ENCODE measurements at regions not wholly inside any gene's neighbourhood (a gene's known extent, or its start where the extent isn't known, plus 50 kb on each side); places are given as distances from the start of the nearest gene placed in this dataset.

DNA sequence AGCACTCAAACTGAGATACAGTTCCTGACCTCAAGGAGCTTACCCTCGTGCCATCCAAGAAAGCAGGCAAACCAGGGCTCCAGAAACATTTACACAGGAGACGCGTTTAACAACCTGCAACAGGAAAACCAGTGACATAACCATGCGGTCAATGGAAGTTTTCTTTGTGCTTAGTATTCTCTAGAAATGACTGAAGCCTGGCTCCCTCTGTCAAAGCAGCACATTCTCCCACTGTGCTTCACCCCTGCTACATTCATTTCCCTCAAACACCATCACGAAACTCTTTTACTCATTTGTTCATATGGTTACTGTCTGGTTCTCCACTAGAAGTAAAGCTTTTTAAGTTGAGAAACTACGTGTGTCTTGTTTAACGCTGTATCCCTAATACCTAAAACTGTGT, 161.3 kb upstream of the CCND2 start:
- no peak overlapping the region for H3K4me2 ChIP-seq (ENCODE audit: low read length)
- DNase-seq (ENCODE audit: low read depth, low spot score) (no peak), ATAC-seq (no peak)
- H4K20me1 ChIP-seq (ENCODE audit: insufficient read depth): no peaks in the 10 kb centered on the region
- RAD21 ChIA-PET (ENCODE audit: low non-redundant PET in 1 of 2, low total read pairs in 2 of 2, uncharacterized antibody in 2 of 2, unreplicated experiment in 2 of 2): no interaction called here
- no peak for TF ChIP-seq CBX3 (IDR thresholded peaks at IDR 0.05; ENCODE audit: low read depth)
- TF ChIP-seq SRF (IDR thresholded peaks at IDR 0.05; ENCODE audit: low read depth): no peak
- TF ChIP-seq, protein P1, sequence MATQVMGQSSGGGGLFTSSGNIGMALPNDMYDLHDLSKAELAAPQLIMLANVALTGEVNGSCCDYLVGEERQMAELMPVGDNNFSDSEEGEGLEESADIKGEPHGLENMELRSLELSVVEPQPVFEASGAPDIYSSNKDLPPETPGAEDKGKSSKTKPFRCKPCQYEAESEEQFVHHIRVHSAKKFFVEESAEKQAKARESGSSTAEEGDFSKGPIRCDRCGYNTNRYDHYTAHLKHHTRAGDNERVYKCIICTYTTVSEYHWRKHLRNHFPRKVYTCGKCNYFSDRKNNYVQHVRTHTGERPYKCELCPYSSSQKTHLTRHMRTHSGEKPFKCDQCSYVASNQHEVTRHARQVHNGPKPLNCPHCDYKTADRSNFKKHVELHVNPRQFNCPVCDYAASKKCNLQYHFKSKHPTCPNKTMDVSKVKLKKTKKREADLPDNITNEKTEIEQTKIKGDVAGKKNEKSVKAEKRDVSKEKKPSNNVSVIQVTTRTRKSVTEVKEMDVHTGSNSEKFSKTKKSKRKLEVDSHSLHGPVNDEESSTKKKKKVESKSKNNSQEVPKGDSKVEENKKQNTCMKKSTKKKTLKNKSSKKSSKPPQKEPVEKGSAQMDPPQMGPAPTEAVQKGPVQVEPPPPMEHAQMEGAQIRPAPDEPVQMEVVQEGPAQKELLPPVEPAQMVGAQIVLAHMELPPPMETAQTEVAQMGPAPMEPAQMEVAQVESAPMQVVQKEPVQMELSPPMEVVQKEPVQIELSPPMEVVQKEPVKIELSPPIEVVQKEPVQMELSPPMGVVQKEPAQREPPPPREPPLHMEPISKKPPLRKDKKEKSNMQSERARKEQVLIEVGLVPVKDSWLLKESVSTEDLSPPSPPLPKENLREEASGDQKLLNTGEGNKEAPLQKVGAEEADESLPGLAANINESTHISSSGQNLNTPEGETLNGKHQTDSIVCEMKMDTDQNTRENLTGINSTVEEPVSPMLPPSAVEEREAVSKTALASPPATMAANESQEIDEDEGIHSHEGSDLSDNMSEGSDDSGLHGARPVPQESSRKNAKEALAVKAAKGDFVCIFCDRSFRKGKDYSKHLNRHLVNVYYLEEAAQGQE (IDR thresholded peaks at IDR 0.05; ENCODE audit: low read depth): no peak
- TF ChIP-seq POLR2AphosphoS5 (IDR thresholded peaks at IDR 0.05; ENCODE audit: low read depth, low read length): no peak
- no peak for TF ChIP-seq EZH2phosphoT487 (IDR thresholded peaks at IDR 0.05; ENCODE audit: borderline replicate concordance)
- TF ChIP-seq FOSL1 (IDR thresholded peaks at IDR 0.05; ENCODE audit: low read depth): no peak
- TF ChIP-seq EGR1 (IDR thresholded peaks at IDR 0.05; ENCODE audit: low read depth): no peak
- TF ChIP-seq, protein P2, sequence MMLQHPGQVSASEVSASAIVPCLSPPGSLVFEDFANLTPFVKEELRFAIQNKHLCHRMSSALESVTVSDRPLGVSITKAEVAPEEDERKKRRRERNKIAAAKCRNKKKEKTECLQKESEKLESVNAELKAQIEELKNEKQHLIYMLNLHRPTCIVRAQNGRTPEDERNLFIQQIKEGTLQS (IDR thresholded peaks at IDR 0.05): no peak
- TF ChIP-seq YY1 (IDR thresholded peaks at IDR 0.05; ENCODE audit: extremely low read depth, insufficient replicate concordance, low read depth, low read length): no peak
- H3K79me2 ChIP-seq (ENCODE audit: insufficient read depth, low read length): no peaks in the 10 kb centered on the region
- no peak overlapping the region for H3K9ac ChIP-seq (ENCODE audit: low read length)
- no peaks in the 10 kb centered on the region for H3K9me3 ChIP-seq (ENCODE audit: control insufficient read depth in 1 of 2, insufficient read depth in 1 of 2, low read depth in 1 of 2, low read length in 2 of 2)
- H3K4me3 ChIP-seq (replicated peaks in 1 of 2; ENCODE audit: low read depth in 1 of 2, low read length in 2 of 2): no peak overlapping the region
- POLR2A ChIA-PET: no interaction called here
- no peaks in the 10 kb centered on the region for H3K36me3 ChIP-seq (ENCODE audit: control insufficient read depth in 1 of 2, insufficient read depth in 2 of 2, low read length in 2 of 2)
- no peak overlapping the region for H3K27ac ChIP-seq (ENCODE audit: low read depth, low read length)
- H2AFZ ChIP-seq (ENCODE audit: low read depth, low read length, poor library complexity, severe bottlenecking): no peak overlapping the region
- CTCF ChIA-PET: no interaction called here
- no peaks in the 10 kb centered on the region for H3K9me2 ChIP-seq (ENCODE audit: insufficient read depth)
- H3K4me1 ChIP-seq (ENCODE audit: control insufficient read depth in 1 of 2, insufficient read depth in 2 of 2, low read length in 2 of 2): no peaks in the 10 kb centered on the region
- peaks cover 31% of the 10 kb centered on the region for H3K27me3 ChIP-seq (ENCODE audit: insufficient read depth, low read length)
- BruUV-seq (replicated peaks): no TSS peak
- intact Hi-C loops (cut with micrococcal nuclease): no loop called here

All from HCT116 (cell line).